WTC11 (cell line): ENCODE measurements at regions not wholly inside any gene's neighbourhood (a gene's known extent, or its start where the extent isn't known, plus 50 kb on each side); places are given as distances from the start of the nearest gene placed in this dataset.

ENCODE experiments used
- ZNF121 ChIP-seq: sonication (generic); formaldehyde crosslinking; IDR thresholded peaks from 2 replicates; pipeline ENCODE4 v1.8.0; 2023; ENCODE audit warnings: missing genetic modification reagents
- ZNF138 ChIP-seq: sonication (generic); formaldehyde crosslinking; conservative IDR thresholded peaks from 2 replicates; pipeline ENCODE4 v1.8.1; 2022; ENCODE audit warnings: mild to moderate bottlenecking, moderate library complexity, missing genetic modification reagents
- TF ChIP-seq, protein P1 (sequence below): fragments of 200-600 bp; IDR thresholded peaks from 2 replicates; pipeline ENCODE4 v1.8.0; 2022; ENCODE audit warnings: antibody characterized with exemption

DNA sequence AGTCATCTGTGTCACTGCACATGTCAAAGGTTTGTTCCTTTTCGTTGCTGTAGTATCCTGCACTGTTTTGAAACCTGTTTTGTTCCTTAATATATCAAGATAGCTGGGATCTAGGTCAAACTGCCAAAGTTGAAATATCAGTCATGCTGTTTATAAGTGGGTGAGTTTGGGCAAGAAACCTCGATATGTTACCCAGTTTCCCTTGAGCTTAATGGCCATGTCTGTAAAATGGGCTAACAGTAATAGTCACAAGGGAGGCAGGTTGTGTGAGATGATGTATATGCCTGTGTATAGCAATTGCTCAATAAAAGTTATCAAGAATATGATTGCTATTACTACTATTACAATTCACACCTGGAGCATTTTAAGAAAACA lies 57.1 kb downstream of the BHLHE40 start:
- TF ChIP-seq ZNF121 (no peak), ZNF138 (CRISPR knock-in tag) (no peak)
- TF ChIP-seq, protein P1, sequence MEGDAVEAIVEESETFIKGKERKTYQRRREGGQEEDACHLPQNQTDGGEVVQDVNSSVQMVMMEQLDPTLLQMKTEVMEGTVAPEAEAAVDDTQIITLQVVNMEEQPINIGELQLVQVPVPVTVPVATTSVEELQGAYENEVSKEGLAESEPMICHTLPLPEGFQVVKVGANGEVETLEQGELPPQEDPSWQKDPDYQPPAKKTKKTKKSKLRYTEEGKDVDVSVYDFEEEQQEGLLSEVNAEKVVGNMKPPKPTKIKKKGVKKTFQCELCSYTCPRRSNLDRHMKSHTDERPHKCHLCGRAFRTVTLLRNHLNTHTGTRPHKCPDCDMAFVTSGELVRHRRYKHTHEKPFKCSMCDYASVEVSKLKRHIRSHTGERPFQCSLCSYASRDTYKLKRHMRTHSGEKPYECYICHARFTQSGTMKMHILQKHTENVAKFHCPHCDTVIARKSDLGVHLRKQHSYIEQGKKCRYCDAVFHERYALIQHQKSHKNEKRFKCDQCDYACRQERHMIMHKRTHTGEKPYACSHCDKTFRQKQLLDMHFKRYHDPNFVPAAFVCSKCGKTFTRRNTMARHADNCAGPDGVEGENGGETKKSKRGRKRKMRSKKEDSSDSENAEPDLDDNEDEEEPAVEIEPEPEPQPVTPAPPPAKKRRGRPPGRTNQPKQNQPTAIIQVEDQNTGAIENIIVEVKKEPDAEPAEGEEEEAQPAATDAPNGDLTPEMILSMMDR, result no peak
